BE2C (cell line): ENCODE measurements at regions not wholly inside any gene's neighbourhood (a gene's known extent, or its start where the extent isn't known, plus 50 kb on each side); places are given as distances from the start of the nearest gene placed in this dataset.

Experiments used
- DNase-seq: peaks from one replicate; pipeline ENCODE4 v3.0.0-alpha.2; 2020
- H3K27me3 ChIP-seq: fragments of 250-450 bp; sonication (Bioruptor Pico); 2 replicates; pipeline ENCODE4 v1.5.1; 2020; ENCODE audit warnings: mild to moderate bottlenecking
- H3K36me3 ChIP-seq: fragments of 250-450 bp; sonication (Bioruptor Pico); 2 replicates; pipeline ENCODE4 v1.5.1; 2020; ENCODE audit warnings: mild to moderate bottlenecking
- H3K4me1 ChIP-seq: fragments of 250-450 bp; sonication (Bioruptor Pico); 2 replicates; pipeline ENCODE4 v1.5.1; 2020
- H3K4me3 ChIP-seq: 2 replicates; pipeline ENCODE4 v1.5.1; 2011; ENCODE audit warnings: low read depth, low read length
- H3K9me3 ChIP-seq: fragments of 250-450 bp; sonication (Bioruptor Pico); 2 replicates; pipeline ENCODE4 v1.5.1; 2020
- CTCF ChIP-seq: IDR thresholded peaks from 2 replicates; pipeline ENCODE4 v1.5.1; 2012; ENCODE audit warnings: mild to moderate bottlenecking, low read depth, low read length

GRCh38 chr1:200248541-200248940 is 161.3 kb downstream of the ZNF281 start:
- DNase-seq = no peak

GRCh38 chr1:200247518-200247917 is 162.3 kb downstream of the ZNF281 start:
- no peaks in the 10 kb centered on the region for H3K4me1 ChIP-seq

More at GRCh38 chr1:200248541-200248940, 161.3 kb downstream of the ZNF281 start:
- H3K9me3 ChIP-seq = no peaks in the 10 kb centered on the region
- H3K36me3 ChIP-seq = no peaks in the 10 kb centered on the region
- no peak overlapping the region for H3K4me3 ChIP-seq
- H3K27me3 ChIP-seq = peaks cover 77% of the 10 kb centered on the region
- H3K4me1 ChIP-seq = no peaks in the 10 kb centered on the region
- no peak for TF ChIP-seq CTCF

GRCh38 chr1:200245473-200245872 is 164.4 kb downstream of the ZNF281 start:
- DNase-seq = no peak
- Histone ChIP-seq H3K4me1 (no peaks in the 10 kb centered on the region), H3K27me3 (peaks cover 95% of the 10 kb centered on the region), H3K9me3 (no peaks in the 10 kb centered on the region), H3K4me3 (no peak overlapping the region), H3K36me3 (no peaks in the 10 kb centered on the region)
- TF ChIP-seq CTCF = no peak

More at GRCh38 chr1:200247518-200247917, 162.3 kb downstream of the ZNF281 start:
- H3K4me3 ChIP-seq = no peak overlapping the region
- H3K36me3 ChIP-seq = no peaks in the 10 kb centered on the region
- DNase-seq = no peak
- no peaks in the 10 kb centered on the region for H3K9me3 ChIP-seq
- no peak for TF ChIP-seq CTCF
- peaks cover 84% of the 10 kb centered on the region for H3K27me3 ChIP-seq

- Histone ChIP-seq H3K4me1 (no peaks in the 10 kb centered on the region), H3K36me3 (no peaks in the 10 kb centered on the region), H3K27me3 (peaks cover 83% of the 10 kb centered on the region), H3K9me3 (no peaks in the 10 kb centered on the region), H3K4me3 (no peak overlapping the region)
- TF ChIP-seq CTCF = no peak
- no peak for DNase-seq
Measured at GRCh38 chr1:200243042-200243437, 166.8 kb downstream of the ZNF281 start.

GRCh38 chr1:200242110-200243041 is 167.5 kb downstream of the ZNF281 start:
- no peaks in the 10 kb centered on the region for H3K36me3 ChIP-seq
- no peak for TF ChIP-seq CTCF
- DNase-seq = no peak
- no peaks in the 10 kb centered on the region for H3K4me1 ChIP-seq
- H3K27me3 ChIP-seq = peaks cover 83% of the 10 kb centered on the region
- H3K4me3 ChIP-seq = no peak overlapping the region
- no peaks in the 10 kb centered on the region for H3K9me3 ChIP-seq

- H3K4me1 ChIP-seq = no peaks in the 10 kb centered on the region
- H3K36me3 ChIP-seq = no peaks in the 10 kb centered on the region
- no peak for DNase-seq
- no peaks in the 10 kb centered on the region for H3K9me3 ChIP-seq
- H3K27me3 ChIP-seq = peaks cover 69% of the 10 kb centered on the region
- H3K4me3 ChIP-seq = no peak overlapping the region
- TF ChIP-seq CTCF = no peak
Measured at GRCh38 chr1:200240656-200241055, 169.2 kb downstream of the ZNF281 start.
